ENCODE measurements at regions not wholly inside any gene's neighbourhood (a gene's known extent, or its start where the extent isn't known, plus 50 kb on each side); places are given as distances from the start of the nearest gene placed in this dataset.

GRCh38 chr14:97441740-97442362 lies 644.7 kb downstream of the VRK1 start:
- no peak for TF ChIP-seq CTCF (IDR thresholded peaks at IDR 0.05)
- no peak for TF ChIP-seq NFE2L1 (CRISPR knock-in tag; IDR thresholded peaks at IDR 0.05)
- TF ChIP-seq GABPB1 (CRISPR knock-in tag; IDR thresholded peaks at IDR 0.05): no peak
- no peak for TF ChIP-seq TP53 (CRISPR knock-in tag; IDR thresholded peaks at IDR 0.05)
- no peak for TF ChIP-seq SMAD3 (CRISPR knock-in tag; IDR thresholded peaks at IDR 0.05; ENCODE audit: borderline replicate concordance)

Measured in WTC11 (cell line).